NOMO-1 treated with DMSO at 0.1 percent for 48 hours (cell line): ENCODE measurements at regions not wholly inside any gene's neighbourhood (a gene's known extent, or its start where the extent isn't known, plus 50 kb on each side); places are given as distances from the start of the nearest gene placed in this dataset.
"Not testable (repeated sequence)": the region's sequence is repeated elsewhere in the genome, so short reads cannot be mapped to it uniquely, and the experiment has no call there.

Source experiments
- DNase-seq: peaks from one replicate; lab custom pipeline; 2025; ENCODE audit not compliant: unreplicated experiment; lab: John Stamatoyannopoulos, UW

- DNase-seq = no peak
These were observed 506.0 kb downstream of the RFPL4B start for GRCh38 chr6:112853162-112853561.

GRCh38 chr6:112863753-112864152, 516.6 kb downstream of the RFPL4B start:
- no peak for DNase-seq

GRCh38 chr6:112865131-112865530, 518.0 kb downstream of the RFPL4B start:
- DNase-seq = no peak

GRCh38 chr6:112874881-112875280, 527.8 kb downstream of the RFPL4B start:
- no peak for DNase-seq

GRCh38 chr6:112877134-112878100, 530.3 kb downstream of the RFPL4B start:
- no peak for DNase-seq

GRCh38 chr6:112879920-112880413, 532.8 kb downstream of the RFPL4B start:
- no peak for DNase-seq

GRCh38 chr6:112881027-112881426, 533.9 kb downstream of the RFPL4B start:
- DNase-seq = no peak

GRCh38 chr6:112881828-112882780, 535.0 kb downstream of the RFPL4B start:
- DNase-seq = no peak

GRCh38 chr6:112883095-112883494, 536.0 kb downstream of the RFPL4B start:
- no peak for DNase-seq

GRCh38 chr6:112886415-112886814, 539.3 kb downstream of the RFPL4B start:
- no peak for DNase-seq

GRCh38 chr6:112887424-112887823, 540.3 kb downstream of the RFPL4B start:
- DNase-seq = not testable (repeated sequence)

GRCh38 chr6:112899541-112899940, 552.4 kb downstream of the RFPL4B start:
- DNase-seq = no peak

- no peak for DNase-seq
These were observed 556.2 kb downstream of the RFPL4B start for GRCh38 chr6:112903361-112903760.

- no peak for DNase-seq
These were observed 559.6 kb downstream of the RFPL4B start for GRCh38 chr6:112906726-112907125.

- DNase-seq = no peak
These were observed 562.7 kb downstream of the RFPL4B start for GRCh38 chr6:112909781-112910180.

- DNase-seq = no peak
These were observed 563.1 kb downstream of the RFPL4B start for GRCh38 chr6:112910256-112910655.

- DNase-seq = no peak
These were observed 564.8 kb downstream of the RFPL4B start for GRCh38 chr6:112911959-112912358.

GRCh38 chr6:112912416-112913101, 565.4 kb downstream of the RFPL4B start:
- DNase-seq = no peak

- not testable (repeated sequence) for DNase-seq
These were observed 572.6 kb downstream of the RFPL4B start for GRCh38 chr6:112919744-112920143.

GRCh38 chr6:112920994-112921393, 573.9 kb downstream of the RFPL4B start:
- no peak for DNase-seq
